NCI-H2196 treated with DMSO at 0.1 percent for 48 hours (cell line): ENCODE measurements at regions not wholly inside any gene's neighbourhood (a gene's known extent, or its start where the extent isn't known, plus 50 kb on each side); places are given as distances from the start of the nearest gene placed in this dataset.
A peak's percentile ranks its signal among the peaks of the same experiment; 100 is the strongest.
"Not testable (repeated sequence)": the region's sequence is repeated elsewhere in the genome, so short reads cannot be mapped to it uniquely, and the experiment has no call there.

ENCODE experiments used
- DNase-seq: peaks from one replicate; lab custom pipeline; 2025; ENCODE audit not compliant: unreplicated experiment; lab: John Stamatoyannopoulos, UW

DNA sequence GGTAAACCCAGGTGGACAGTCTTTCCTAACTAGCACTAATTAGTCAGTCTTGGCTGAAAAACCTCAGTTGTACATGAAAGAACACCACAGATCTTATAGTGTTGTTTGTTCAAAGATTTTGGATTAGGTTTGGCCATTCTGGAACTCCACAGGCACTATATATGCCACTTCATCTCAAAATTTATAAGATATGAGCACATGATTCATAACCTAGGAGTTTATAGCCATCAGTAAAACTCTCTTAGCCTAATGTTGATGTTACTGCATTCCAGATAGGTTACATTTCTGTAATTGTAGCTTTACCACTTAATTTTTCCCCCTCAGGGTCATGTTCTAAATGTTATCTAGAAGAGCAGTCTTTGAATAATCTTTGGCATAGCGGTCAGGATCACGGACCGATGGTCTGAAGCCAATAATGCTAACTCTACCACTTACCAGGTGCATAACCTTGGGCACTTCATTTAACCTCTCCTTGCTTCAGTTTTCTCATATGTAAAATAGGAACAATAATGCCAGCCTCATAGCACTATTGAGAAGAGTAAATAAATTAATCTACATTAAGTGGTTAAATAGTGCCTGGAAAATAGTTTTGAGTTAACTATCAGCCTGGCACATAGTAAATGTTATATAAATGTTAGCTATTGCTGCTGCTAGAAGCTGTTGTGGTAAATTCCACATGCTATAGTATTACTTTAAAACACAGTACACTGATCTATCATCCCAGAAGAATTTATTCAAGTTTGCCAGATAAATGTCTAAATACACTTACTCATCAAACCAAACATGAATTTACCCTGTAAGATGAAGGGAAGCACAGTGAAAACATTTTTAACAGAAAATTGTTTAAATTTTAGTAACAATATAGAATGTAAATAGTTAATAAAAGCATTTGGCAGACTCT, 743.9 kb downstream of the NR2F1-AS1 start:
- no peak for DNase-seq

DNA sequence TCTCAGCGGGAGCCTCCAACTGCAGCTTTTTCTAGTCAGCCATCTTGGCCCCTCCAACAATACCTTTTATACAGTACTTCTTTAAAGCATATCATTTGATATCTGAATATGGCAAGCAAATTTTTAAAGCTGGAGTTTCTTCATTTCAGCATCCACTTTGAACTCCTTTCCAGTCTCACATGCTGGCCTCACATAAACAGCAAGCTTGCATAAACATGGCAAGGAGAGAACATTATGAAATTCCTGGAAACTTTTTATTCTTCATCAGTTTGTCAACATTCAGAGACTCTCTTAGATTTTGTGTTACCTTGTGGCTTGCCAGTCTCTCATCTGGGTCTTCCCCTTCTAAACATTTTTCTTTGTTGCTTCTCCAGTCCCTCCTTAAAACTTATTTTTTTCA, 745.3 kb downstream of the NR2F1-AS1 start:
- DNase-seq: no peak

DNA sequence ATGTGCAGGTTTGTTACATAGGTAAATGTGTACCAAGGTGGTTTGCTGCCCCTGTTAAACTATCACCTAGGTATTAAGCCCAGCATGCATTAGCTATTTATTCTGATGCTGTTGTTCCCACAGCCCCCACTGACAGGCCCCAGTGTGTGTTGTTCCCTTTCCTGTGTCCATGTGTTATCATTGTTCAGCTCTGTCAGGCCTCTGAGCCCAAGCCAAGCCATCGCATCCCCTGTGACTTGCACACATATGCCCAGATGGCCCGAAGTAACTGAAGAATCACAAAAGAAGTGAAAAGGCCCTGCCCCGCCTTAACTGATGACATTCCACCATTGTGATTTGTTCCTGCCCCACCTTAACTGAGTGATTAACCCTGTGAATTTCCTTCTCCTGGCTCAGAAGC, 757.5 kb downstream of the NR2F1-AS1 start:
- DNase-seq: not testable (repeated sequence)

DNA sequence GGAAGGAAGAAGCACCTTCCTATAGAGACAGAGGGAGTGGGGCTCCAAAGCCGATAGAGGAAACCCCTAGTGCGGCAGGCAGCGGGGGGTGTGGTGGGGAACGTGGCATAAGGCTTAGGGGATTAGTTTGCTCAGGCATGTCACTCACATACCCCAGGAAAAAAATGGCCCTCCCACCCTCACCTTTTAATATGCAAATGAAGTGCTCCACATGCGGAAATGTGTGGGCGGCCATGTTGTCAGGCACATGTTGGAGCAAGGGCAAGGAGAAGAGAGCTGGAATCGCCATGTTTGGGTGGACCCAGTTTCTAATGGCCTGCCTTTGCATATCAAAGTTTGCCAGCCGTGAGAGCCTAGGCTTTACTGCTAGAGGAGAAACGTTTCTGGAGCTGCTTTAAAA, 758.8 kb downstream of the NR2F1-AS1 start:
- DNase-seq: no peak

DNA sequence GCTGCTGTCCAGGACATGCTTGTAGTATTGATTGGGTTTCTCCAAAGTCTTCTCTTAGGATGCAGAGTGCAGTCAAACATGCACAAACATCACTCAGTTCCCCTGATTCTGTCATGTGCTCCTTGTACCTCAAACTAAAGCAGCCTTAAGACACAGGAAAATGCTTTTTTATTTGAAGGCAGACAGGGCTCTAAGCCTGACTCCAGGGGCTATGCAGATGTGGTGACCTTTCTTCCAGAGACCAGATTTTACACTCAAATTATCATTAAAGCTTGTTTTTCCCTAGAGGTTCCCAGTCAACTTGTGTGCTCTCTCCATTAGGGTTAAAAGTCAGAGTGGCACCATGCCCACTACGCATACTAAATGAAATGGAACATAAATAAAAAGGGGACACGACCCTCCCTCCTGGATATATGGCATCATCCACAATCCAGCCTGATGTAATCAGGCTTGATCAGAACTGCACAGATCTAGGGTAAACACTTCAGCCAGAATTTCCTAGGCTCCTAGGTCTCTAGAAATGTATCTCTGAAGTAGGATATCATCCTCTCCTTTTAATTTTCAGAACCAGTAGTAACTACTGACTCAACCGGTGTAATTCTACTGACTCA, 771.1 kb downstream of the NR2F1-AS1 start:
- DNase-seq: no peak

DNA sequence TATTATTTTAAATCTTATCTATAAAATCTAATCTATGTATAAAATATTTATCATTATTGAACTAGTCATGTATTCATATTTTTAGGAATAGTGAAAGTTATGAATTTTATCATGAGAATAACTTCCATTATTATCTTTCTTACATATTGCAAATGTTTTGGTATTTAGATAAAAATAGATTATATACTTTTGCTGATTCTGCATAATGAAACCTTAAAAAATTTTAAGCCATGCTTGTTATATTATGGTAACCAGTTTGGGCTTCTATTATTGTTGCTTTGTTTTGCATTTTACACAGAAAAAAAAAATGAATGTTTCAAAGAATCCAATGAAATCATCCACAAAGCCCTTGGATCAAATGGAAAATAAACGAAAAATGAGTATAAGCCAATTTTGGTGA, 772.5 kb downstream of the NR2F1-AS1 start:
- no peak for DNase-seq

DNA sequence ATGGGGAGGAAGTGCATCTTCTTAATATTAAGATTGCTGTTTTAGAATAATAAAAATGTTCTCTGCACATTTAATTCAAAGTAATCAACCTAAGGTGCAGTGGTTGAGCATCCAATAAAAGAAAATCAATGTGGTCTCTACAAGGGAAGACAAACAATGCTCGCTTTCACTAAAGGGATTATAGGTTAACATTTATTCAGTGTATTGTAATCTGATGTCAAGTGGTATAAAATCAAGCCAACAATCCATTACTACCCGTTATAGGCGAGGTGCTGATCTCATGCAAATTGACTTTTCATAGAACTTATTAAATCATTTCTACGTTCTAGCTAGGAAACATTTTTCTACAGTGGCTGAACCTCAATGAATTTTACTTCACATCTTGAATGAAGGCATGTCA, 773.9 kb downstream of the NR2F1-AS1 start:
- DNase-seq: no peak

DNA sequence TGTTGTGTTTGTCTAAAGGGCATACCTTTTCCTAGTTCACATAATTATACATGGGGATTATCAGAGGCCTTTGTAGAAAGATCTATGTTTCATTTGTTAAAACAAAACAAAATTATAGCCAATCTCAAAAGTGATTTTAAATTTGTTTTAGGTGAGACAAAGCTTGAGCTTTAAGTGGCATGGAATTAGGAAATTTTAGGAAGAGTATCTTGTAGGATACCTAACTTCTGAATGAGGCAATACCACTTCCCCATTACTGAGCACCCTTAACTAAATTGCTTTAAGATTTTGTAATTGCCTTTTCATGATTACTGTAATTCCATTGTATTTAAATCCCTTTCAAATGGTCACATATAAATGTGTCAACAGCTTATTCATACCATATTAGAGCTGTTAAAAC, 775.6 kb downstream of the NR2F1-AS1 start:
- DNase-seq: no peak

DNA sequence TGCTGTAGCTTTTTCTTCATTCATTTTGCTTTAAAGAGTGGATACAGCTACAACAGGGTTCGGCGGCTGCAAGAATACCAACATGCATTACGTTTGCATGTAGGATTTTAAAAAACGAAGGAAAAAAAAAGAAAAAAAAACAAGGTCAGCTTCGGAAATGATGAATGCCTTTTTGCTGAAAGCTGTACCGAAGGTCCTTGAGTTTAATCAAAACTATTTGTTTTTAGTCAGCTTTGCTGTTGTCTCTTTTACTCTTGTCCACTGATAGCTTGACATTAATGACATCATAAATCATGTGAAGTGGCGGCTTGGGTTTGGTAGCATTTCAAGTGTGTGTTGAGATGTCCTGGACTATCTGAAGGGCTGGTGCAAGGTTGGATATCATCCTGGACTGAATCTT, 779.1 kb downstream of the NR2F1-AS1 start:
- no peak for DNase-seq

DNA sequence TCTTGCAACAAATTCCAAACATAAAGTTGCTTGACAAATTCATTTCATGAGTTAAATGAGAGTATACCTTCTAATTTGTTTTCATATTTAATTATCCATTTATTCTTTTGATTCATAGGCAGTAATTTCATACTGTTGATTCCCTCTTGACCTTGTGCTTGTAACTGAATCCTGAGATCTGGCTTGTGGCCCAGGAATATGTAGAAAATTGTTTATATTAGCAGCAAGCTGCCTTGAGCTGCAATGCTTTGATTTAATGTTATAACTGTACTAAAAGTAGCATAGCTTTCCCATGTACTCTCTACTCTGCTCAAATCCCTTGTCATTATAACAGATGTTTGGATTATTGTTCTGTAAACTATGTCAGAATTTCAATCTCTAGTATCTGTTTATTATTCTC, 780.7 kb downstream of the NR2F1-AS1 start:
- DNase-seq: peak; percentile 6

DNA sequence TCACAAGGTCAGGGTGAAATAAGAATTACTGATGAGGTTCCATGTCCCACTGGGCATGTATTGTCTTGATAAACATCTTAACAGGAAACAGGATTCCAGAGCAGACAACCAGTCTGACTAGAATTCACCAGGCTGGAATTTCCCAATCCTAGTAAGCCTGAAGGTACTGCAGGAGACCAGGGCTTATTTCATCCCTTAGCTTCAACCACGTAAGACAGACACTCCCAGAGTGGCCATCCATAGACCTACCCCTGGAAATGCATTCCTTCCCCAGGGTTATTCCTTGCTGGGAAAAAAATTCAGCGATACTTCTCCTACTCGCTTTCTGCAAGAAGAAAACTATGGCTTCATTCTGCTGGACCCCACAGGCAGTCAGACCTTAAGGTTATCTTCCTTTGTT, 785.4 kb downstream of the NR2F1-AS1 start:
- DNase-seq: no peak

DNA sequence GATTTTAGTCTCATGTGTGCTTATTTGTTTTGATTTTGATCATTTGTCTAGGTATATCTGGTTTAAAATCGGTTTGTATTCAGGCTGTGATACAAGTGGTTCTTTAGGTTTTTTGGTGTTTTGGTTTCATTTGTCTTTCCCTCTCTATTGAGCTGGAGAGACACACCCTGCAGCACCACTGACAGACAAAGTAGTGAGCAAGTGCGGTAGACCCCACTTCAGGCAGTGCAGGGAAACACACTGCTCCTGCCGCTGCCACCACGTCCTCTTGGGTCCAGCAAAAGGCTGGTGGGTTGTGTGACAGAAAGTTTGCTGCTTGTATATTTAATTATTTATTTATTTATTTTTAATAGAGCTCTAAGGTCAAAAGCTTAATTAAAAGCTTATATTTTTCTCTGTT, 801.0 kb downstream of the NR2F1-AS1 start:
- DNase-seq: no peak

DNA sequence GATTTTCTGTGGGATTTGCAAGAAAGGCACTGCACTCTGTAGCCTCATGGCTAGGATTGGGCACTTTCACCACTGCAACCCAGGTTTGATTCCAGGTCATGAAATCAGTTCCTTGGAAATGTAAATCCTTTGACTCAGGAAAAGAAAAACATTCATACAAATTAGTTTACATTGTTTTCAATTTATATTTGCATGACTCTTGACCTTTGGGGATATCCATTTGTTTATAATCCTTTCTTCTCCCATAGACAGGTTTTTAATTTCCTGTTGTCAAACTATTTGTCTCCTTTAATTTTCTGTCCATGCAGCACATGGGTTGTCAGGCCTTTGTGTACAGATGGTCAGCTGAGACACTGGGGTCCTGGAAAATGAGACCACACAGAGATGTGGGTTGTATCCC, 801.5 kb downstream of the NR2F1-AS1 start:
- no peak for DNase-seq

DNA sequence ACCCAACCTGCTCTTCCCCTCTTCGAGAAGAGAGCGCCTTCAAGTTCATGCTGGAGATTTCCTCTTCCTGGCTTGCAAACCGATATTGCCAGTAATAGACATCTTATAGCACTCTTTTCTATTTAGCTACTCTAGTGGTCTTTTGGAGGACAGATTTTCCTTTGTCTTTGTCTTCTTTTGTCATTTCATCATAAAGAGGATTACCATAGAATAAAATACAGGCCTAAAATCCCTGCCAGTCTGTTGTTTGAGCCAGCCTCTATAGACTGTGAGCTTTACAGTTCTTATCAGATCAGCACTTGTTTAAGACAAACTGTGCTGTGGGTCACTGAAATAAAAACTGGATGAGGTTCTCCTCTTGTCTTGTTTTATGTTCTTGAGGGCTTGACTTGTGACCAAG, 802.8 kb downstream of the NR2F1-AS1 start:
- no peak for DNase-seq

DNA sequence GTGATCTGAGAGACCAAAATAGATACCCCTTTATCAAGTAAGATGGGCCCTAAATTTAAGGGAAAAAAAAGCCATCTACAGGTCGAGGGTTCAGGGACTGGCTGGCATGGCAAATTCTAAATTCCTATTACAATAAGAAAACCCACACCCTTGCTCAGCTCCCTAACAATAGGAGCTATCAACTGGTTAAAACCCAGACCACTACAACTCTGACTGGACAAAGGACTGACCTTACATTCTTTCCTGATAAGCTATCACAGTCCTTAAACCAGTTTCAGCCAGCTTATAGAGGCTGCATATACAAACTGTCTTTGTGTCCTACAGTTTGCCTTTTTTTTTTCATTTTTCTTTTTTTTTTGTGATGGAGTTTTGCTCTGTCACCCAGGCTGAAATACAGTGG, 803.6 kb downstream of the NR2F1-AS1 start:
- DNase-seq: no peak

DNA sequence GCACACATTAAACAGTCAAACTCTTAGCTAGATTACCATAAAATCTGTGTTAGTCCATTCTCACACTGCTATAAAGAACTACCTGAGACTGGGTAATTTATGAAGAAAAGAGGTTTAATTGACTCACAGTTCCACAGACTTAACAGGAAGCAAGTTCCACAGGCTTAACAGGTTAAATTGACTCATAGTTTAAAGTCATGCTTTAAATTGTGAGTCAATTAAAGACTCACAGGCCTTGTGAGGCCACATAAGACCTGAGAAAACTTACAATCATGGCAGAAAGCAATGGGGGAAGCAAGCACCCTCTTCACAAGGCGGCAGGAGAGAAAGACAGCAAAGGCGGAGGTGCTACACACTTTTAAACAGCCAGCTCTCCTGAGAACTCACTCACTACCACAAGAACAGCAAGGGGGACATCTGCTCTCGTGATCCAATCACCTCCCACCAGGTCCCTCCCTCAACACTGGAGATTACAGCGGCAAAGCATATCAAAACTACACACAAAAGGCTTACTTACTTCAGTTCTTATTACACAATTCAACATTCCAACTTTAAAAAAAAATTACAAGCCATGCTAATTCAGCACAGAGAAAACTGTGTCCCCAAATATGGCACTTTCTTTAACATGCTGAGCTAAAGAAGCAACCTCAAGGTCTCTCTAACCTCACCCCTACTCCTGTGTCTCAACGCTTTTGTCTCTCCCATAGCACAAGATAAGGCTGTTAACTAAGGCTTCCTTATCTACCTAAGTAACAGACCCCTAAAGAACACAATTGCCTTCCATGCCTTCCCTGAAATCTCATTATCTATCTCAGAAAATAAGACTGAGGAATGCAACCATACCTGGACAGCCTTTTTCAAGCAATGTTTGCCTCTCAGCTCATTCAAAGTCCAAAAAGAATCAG, 805.1 kb downstream of the NR2F1-AS1 start:
- no peak for DNase-seq

DNA sequence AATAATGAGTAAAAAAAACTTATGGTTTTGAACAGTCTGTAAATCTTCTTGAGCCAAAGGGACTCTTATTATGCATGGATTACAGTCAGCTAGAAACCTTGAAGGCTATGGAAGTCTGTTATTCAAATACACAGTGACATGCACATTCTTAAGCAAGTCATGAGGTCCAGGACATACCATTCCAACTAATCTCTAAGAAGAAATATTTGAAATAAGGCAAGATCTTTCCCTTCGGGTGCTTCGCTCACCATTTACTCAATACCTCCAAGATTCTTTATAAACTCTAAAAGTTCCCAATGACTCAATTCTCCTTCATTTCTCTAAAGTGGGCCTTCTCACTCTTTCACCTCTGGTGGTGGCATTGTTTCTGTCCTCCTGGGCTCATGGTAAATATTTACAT, 811.0 kb downstream of the NR2F1-AS1 start:
- no peak for DNase-seq

DNA sequence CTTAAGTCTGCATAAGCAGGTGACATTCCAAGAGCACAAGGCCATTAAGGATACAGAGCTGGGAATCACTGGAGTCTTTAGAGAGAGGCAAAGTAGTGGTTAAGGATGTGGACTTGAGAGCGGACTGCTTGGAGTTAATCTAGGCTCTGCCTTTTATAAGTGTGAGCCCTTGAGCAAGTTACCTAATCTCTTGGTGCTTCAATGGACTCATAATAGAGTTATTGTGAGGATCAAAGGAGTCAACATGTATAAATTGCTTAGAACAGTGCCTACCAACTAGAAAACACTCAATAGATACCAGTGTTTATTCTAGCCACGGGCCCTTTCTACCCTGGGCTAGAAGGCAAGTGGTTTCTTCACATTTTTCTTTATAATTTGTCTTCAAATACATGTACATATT, 819.4 kb downstream of the NR2F1-AS1 start:
- DNase-seq: no peak

DNA sequence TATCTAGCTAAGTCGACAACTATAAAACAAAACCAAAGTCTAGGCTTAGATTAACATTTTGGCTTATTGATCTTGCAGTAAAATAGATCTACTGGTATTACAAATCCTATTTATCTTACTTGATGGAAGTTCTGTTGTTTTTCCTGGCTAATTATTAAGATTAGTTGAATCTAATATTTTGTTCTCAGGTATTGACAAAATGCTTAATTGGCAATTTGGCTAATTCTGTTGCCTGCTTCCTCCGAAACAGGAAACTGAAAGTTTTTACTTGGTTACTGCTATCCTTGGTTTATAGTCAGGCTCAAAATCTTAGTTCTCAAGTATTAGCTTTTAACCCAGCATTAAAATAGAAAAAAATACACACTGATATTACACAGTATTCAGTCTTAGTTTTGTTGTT, 820.5 kb downstream of the NR2F1-AS1 start:
- no peak for DNase-seq

DNA sequence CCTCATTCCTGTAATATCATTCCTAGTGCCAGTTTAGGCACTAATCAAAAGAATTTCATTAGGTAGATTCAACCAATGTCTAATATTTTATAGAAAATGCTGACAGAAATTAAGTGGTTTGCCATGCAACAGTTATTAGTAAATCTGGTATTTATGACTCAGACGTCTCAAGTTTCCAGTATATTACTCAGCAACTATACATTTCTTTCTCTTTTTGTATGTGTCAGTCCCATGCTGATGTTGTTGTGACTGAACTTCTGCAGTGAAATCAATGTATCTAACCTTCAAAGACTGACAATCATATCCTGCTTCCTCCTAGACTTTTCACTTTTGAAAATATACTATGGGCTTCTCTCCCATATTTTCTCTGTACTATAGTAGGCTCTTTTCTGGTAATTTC, 822.5 kb downstream of the NR2F1-AS1 start:
- DNase-seq: no peak

DNA sequence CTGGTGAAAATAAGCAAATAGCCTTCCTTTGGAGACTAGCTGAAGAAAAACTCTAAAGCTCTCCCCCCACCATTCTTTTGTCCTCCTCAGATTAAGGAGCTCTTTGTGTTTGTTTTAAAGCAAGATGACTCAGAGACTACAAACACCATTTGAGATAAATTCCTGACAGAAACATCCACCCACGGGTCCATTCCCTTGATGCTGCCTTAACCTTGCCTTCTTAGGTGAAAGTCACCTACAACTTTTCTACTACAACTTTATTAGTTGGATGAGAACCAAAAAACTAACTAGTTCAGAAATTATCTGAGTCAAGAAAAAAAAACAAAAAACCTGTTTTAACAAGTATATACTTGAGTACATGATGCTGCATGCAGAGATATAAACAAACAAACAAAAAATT, 831.1 kb downstream of the NR2F1-AS1 start:
- no peak for DNase-seq
